DOHH2 (cell line): ENCODE measurements at regions not wholly inside any gene's neighbourhood (a gene's known extent, or its start where the extent isn't known, plus 50 kb on each side); places are given as distances from the start of the nearest gene placed in this dataset.

Source experiments
- CTCF ChIP-seq: fragments of 200-600 bp; sonication (generic); IDR thresholded peaks from one replicate; pipeline ENCODE4 v1.5.1; 2014; ENCODE audit warnings: antibody characterized with exemption, mild to moderate bottlenecking, low read depth, low read length; ENCODE audit not compliant: poor library complexity, severe bottlenecking
- EZH2phosphoT487 ChIP-seq: fragments of 200-600 bp; sonication (generic); IDR thresholded peaks from 2 replicates; pipeline ENCODE4 v1.6.1; 2017; ENCODE audit warnings: borderline replicate concordance, mild to moderate bottlenecking, antibody characterized with exemption, low read length, moderate library complexity, mixed read lengths

DNA sequence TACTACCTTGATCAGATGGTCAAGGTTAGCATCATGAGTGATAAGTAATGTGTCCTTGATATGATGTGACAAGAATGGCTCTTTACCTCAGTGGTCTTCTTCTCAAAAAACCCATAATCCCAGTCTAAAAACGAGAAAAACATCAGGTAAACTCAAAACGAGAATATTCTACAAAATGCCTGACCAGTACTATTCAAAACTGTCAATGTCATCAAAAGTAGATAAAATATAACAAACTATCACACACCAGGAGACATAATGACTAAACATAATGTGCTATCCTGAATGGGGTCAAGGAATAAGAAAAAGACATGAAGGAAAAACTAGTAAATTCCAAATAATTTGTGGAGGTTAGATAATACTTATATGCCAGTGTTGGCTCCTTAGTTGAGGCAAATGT lies 85.2 kb upstream of the PDHA2 start:
- TF ChIP-seq CTCF, result no peak
- TF ChIP-seq EZH2phosphoT487, result no peak
